ENCODE measurements at regions not wholly inside any gene's neighbourhood (a gene's known extent, or its start where the extent isn't known, plus 50 kb on each side); places are given as distances from the start of the nearest gene placed in this dataset.

- TF ChIP-seq CTCF (IDR thresholded peaks at IDR 0.05) (no peak), POLR2A (IDR thresholded peaks at IDR 0.05) (no peak)
- H3K4me3 ChIP-seq, result no peak overlapping the region
Measured at GRCh38 chr15:94856267-94856854, 625.0 kb downstream of the MCTP2 start.

GRCh38 chr15:94857466-94857865, 626.1 kb downstream of the MCTP2 start:
- Histone ChIP-seq H3K4me3 (no peak overlapping the region), H3K9me3 (no peaks in the 10 kb centered on the region), H3K4me1 (no peaks in the 10 kb centered on the region), H3K27ac (no peak overlapping the region), H3K27me3 (no peaks in the 10 kb centered on the region), H3K36me3 (replicated peaks in 1 of 2; ENCODE audit: insufficient read depth in 1 of 2, low read depth in 2 of 2) (no peaks in the 10 kb centered on the region)
- TF ChIP-seq POLR2A (IDR thresholded peaks at IDR 0.05) (no peak), CTCF (IDR thresholded peaks at IDR 0.05) (no peak)
- DNase-seq (no peak), ATAC-seq (no peak)
- intact Hi-C loops (cut with DNase I), result no loop called here
- 94 to 96% methylated on average over 4 of the region's 4 CpGs for WGBS, 2 donors

More at GRCh38 chr15:94856267-94856854, 625.0 kb downstream of the MCTP2 start:
- Histone ChIP-seq H3K36me3 (replicated peaks in 1 of 2; ENCODE audit: insufficient read depth in 1 of 2, low read depth in 2 of 2) (no peaks in the 10 kb centered on the region), H3K27ac (no peak overlapping the region), H3K27me3 (no peaks in the 10 kb centered on the region), H3K9me3 (no peaks in the 10 kb centered on the region), H3K4me1 (no peaks in the 10 kb centered on the region)
- ATAC-seq (no peak), DNase-seq (no peak)
- intact Hi-C loops (cut with DNase I), result no loop called here
- WGBS, 2 donors, result 86 to 87% methylated on average over 31 to 44 of the region's 50 CpGs

DNA sequence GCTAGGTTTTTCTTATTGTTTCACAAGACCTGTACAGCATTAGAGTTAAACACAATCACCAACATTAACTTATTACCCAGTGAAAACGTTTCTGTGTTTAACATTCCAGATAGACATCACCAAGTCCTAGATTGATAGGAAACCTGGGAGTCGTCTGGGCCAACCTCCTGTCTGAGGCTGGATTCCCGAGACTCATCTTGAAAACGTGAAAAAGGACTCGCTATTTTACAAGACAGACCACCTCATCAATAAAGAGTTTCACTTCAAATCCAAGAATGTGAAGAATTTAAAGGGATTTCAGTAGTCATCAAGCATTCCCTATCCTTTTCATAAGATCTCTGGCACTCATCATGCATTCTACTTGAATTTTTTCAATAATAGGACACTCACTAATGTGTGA, 626.6 kb downstream of the MCTP2 start:
- no peak overlapping the region for H3K4me3 ChIP-seq
- no peak overlapping the region for H3K27ac ChIP-seq
- H3K36me3 ChIP-seq (replicated peaks in 1 of 2; ENCODE audit: insufficient read depth in 1 of 2, low read depth in 2 of 2), result no peaks in the 10 kb centered on the region
- DNase-seq (no peak), ATAC-seq (no peak)
- TF ChIP-seq POLR2A (IDR thresholded peaks at IDR 0.05) (no peak), CTCF (IDR thresholded peaks at IDR 0.05) (no peak)
- intact Hi-C loops (cut with DNase I), result no loop called here
- no peaks in the 10 kb centered on the region for H3K27me3 ChIP-seq
- WGBS, 2 donors, result 25 to 35% methylated on average over 4 to 5 of the region's 5 CpGs
- no peaks in the 10 kb centered on the region for H3K4me1 ChIP-seq
- H3K9me3 ChIP-seq, result no peaks in the 10 kb centered on the region

DNA sequence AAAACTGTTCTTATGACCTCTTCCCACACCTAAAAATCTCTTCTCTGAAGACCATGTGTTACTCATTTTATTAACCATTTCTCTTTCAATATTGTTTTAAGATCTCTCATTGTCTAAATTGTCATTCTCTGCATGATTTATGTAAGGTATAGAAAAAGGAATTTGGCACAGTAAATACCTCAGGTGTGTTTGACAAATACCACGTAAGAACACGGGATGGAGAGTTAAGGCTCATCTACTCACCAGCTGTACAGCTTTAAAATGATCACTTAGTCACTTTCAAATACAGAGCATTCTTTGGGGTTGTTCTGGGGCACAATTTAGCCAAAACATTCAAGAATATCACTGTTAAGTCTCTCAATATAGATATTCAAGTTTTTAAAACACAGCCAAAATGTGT, 627.1 kb downstream of the MCTP2 start:
- no peak overlapping the region for H3K27ac ChIP-seq

More for the DNA sequence above, 627.1 kb downstream of the MCTP2 start:
- Histone ChIP-seq H3K4me1 (no peaks in the 10 kb centered on the region), H3K9me3 (no peaks in the 10 kb centered on the region), H3K27me3 (no peaks in the 10 kb centered on the region), H3K36me3 (replicated peaks in 1 of 2; ENCODE audit: insufficient read depth in 1 of 2, low read depth in 2 of 2) (no peaks in the 10 kb centered on the region), H3K4me3 (no peak overlapping the region)
- TF ChIP-seq POLR2A (IDR thresholded peaks at IDR 0.05) (no peak), CTCF (IDR thresholded peaks at IDR 0.05) (no peak)
- WGBS, 2 donors, result 5 to 29% methylated on average over 2 of the region's 2 CpGs
- DNase-seq (no peak), ATAC-seq (no peak)
- intact Hi-C loops (cut with DNase I), result no loop called here

Data from body of pancreas (tissue), 4 donors.